HG03196 (cell line): ENCODE measurements at regions not wholly inside any gene's neighbourhood (a gene's known extent, or its start where the extent isn't known, plus 50 kb on each side); places are given as distances from the start of the nearest gene placed in this dataset.
"Not testable (repeated sequence)": the region's sequence is repeated elsewhere in the genome, so short reads cannot be mapped to it uniquely, and the experiment has no call there.

Experiments used
- ATAC-seq: cut with Tn5 transposase; IDR thresholded peaks from one replicate; pipeline ENCODE4 v1.9.1; 2021; ENCODE audit not compliant: unreplicated experiment

DNA sequence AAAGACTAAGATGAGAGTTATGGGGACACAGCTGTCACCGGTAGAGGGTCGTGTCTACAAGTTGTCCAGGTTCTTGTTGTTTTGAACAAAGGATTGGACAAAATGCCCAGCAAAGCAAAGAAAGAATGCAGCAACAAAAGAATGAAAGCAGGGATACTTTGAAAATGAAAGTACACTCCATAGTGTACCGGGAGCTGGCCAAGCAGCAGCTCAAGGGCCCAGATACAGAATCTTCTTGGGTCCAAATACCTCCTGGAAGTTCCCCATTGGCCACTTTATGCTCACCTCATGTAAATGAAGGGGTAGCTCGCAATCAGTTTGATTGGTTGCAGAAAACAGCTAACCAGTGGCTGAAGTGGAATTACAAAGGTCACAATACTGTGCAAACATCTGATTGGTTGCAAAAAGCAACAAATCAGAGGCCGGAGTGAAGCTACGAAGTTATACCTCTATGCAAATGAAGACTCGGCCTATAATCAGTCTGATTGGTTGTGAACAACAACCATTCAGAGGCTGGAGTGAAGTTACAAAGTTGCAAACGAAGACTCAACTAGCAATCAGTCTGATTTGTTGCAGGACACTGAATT lies 474.9 kb upstream of the TMEFF2 start:
- ATAC-seq, result no peak

DNA sequence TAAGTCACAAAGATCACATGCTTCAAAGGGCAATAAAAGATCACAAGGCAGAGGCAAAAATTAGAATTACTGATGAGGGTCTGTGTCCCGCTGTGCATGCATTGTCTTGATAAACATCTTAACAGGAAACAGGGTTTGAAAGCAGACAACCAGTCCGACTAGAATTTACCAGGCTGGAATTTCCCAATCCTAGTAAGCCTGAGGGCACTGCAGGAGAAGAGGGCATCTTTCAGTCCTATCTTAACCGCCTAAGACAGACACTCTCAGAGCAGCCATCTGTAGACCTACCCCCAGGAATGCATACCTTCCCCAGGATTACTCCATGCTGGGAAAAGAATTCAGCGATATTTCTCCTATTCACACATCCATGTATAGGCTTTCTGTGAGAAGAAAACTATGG lies 465.8 kb upstream of the TMEFF2 start:
- ATAC-seq, result not testable (repeated sequence)

DNA sequence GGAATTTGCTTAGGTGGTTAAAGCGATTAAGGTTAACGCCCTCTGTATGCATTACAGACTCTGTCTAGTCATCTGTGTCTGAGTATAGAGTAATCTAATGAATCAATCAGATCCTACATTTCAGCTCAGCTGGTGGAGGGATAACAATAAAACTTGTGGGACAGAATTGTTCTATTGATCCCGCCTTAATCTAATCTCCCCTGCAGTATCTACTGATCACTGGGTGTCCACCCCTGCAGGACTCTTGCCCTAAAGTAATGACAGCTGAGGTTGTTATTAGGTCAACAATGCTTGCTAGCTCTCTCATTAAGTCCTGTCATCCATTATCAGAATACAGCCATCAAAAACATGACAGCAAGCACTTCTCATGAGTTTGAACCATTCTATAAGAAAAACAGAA lies 462.6 kb upstream of the TMEFF2 start:
- ATAC-seq, result no peak

DNA sequence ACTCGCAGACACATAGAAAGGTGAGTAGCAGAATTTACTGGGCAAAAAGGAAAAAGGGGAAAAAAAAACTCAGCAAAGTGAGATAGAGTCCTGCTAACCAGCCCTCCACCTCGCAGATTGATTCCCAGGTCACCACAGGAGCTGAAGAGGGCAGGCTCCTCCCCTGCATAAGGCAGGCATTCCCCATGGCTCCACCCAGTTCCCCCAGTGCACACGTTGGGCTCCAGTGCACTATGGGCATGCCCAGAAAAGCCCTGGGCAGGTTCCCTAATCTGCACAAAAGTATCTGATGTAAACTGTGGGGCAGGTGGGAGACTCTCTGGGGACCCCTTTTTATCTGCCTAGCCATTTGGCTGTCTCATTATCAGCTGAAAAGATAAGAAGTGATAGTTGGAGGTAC lies 461.2 kb upstream of the TMEFF2 start:
- no peak for ATAC-seq

DNA sequence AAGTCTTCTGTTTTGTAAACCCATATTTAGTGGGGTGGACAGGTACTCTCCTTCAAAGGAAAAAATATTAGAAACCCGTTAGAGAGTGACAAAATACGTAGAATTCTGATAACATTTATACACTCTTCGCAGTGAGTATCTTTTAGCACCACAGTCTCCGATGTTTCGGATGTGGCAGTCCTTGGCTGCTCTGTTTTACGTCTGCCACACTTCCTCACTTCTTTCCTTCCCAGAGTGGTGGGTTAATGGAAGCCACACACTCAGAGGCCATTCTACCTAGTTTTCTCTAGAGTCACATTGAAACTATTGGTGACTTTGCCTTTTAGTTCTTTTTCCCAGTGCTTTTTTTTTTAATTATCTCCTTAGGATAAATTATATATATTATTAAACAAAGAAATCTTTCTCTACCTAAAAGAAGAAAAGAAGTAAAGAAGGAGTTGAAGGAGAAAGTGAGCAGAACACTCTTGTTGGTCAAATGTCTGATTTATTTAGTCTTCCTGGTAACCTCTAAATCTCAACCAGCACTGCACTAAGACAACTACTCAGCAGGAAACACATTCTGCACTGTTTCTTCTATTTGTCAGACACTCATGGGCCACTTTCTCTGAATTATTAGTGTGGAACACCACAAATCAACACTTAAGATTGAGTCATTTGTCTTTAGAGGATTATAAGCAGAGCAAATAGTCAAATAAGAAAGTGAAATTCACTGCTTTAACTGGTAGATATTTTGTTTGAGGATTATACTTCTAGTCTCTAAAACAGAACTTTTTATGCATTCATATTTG lies 451.3 kb upstream of the TMEFF2 start:
- no peak for ATAC-seq

DNA sequence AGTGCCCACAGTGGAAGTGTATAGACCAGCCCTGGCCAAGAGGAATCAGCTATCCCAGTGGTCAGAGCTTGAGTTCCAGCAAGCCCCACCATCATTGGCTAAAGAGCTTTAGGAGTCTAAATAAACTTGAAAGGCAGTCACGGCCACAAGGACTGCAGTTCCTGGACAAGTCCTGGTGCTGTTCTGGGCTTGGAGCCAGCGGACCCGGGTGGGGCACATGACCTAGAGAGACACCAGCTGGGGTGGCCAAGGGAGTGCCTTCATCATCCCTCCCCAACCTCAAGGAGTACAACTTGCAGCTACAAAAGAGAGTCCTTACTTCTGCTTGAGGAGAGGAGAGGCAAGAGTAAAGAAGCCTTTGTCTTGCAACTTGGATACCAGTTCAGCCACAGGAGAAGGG lies 439.8 kb upstream of the TMEFF2 start:
- ATAC-seq, result no peak

DNA sequence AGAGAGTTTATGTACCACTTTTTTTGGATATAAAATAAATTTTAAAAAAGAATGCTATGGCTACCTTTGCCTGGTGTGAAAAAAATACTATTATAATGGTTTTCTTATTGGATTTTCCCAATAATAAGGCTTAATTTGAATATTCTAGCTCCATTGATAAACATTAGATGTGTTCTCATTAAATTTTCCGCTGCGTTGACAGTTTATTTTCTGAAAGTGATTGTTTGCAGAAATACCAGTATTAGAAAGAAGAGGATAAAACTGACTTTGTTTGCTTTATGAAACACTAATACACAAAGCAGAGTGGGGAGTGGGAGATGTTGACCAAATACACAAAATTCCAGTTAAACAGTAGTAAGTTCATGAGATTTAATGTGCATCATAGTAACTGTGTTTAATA lies 433.3 kb upstream of the TMEFF2 start:
- ATAC-seq, result no peak

DNA sequence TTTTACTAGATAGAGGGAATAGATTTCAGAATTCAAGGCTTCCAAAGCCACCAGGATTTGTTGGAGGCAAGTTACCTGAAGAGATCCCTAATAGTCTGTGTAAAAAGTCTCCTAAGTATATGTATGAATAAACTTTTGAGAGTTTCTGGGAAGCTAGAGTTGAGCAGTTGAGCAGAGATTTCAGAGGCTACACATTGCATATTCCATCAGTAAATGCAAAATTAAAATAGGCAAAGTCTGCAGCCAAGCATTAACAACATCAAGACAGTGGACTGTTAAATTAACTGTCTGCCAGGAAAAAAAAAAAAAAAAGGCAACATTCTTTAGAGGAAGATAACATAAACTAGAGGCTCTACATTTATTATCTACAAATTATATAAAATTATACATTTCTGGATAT lies 420.4 kb upstream of the TMEFF2 start:
- no peak for ATAC-seq

DNA sequence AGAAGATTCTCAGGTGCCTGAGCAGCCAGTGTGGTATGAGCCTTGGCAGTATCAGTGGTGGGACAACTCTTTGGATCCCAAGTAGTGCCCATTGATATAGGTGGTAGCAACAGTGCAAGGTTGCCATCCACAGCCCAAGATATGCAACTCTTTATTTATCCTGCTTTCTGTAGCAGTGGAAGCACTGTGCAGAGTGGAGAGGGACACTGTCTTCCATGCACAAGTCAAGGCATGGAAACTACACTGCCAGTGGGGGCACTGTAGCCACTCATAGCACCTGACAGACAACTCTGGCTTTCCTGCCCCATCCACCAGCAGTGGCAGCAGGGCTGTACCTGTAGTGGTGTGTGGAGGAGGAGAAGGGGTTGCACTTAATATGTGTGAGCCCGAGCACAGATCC lies 409.6 kb upstream of the TMEFF2 start:
- ATAC-seq, result no peak

DNA sequence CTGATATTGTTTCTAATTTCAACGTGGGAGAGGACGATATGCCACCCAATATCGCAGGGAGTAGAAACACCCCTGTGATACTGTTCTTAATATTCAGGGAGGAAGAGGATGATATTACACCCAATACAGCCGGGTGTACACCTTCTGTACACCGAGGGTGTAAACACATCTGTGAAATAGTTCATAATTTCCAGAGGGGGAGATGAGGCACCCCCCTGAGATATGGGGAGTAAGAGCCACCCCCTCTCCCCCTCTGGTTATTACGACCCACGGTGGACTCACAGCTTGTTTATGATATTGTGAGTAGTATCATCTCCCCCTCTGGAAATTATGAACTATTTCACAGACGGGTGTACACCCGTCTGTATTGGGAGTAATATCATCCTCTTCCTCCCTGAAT lies 403.9 kb upstream of the TMEFF2 start:
- not testable (repeated sequence) for ATAC-seq

DNA sequence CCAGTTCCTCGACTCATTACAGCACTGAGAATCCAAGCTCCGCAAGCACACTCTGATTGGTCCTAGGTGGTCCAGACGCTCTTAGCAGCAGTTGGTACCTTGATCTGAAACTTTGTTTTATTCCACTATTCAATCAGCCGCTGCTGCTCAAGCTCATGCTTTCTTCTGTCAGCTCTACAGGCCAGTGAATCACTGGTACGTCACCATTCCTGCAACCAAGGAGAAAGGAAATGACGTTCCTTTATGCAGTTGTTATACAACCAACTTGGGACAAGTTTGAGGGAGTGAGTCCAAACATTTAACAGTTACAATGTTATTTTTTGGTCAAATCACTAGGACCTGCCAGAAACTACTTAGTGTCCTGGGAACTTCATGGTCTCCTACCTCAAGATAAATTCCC lies 398.8 kb upstream of the TMEFF2 start:
- ATAC-seq, result no peak

DNA sequence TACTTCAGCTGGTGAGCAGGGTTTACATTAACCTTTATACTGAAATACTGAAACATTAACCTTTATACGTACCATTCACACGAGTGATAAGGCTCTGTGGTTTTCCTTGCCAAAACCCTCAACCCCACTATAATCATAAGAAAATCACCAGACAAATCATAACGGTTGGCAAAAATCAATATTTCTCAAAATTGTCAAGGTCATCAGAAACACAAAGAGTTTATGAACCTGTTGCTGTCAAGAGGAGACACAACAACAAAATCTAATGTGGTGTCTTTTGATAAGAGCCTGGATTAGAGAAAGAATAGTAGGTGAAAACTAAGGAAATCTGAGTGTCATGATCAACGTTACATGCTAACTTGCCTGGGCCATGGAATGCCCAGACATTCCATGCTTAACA lies 396.9 kb upstream of the TMEFF2 start:
- ATAC-seq, result no peak

DNA sequence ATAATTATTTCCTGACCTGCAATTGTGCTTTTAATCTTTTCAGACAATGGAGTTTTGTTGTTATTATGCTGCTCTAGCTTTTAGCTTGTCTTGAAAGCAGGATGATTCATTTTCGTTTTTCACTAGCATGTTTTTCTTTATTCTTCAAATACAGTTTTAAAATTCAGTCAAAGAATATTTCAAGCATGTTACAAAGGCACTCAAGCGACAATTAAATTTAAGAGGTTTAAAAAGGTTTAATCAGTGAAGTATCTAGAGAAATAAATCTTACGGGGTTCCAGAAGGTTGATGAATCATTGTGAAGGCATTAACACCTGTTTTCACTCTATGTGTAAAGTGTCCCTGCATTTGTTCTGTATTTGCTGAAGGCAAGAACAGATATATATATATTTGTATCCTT lies 390.7 kb upstream of the TMEFF2 start:
- ATAC-seq, result no peak

DNA sequence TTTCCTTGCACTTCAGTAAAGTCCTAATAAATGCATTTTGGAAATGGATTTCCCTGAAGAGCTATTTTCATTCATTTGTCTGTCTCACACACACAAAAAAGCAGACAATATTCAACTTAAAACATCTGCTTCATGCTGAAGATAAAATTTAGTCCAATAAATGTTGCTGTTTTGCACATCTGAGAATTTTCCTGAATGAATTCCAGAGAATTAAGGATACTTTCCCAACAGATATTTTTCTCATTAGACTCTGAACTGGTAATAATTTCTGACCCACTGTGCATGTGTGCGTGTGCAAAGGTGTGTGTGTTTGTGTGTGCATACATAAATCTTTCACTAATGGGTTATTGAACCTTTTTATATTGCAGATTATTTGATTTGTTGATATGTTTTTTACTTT lies 390.2 kb upstream of the TMEFF2 start:
- no peak for ATAC-seq

DNA sequence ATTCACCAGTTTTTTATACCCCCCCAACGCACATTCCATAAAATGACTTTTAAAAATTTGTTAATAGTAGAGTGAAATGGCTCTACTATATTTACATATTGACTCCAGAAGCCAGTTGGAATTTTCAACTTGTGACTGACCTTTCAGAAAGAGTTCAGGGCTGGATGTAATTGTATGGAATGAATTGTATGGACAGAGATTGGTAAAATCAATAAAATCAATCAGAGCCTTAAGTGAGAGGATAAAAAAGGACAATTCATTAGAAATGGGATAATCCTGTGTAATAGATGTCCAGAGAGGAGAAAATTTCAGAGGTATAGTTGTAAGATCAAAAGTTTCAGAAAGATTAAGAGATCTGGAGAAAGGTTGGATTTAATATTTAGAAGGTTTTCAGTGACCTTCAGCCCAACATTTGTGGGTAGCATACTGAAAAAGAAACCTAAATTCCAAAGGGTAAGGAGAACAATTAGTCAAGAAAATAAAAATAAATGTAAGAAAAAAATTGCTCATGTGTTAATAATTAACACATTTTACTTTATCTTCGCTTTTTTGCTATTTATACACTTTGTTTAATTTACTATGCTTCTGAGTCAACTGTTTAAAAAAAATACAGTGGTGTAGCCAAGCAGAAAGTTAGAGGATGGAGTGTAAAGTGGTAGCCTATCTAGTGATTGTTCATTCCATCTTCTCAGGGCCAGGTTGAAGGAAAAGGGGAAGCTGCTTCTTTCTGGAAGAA lies 385.4 kb upstream of the TMEFF2 start:
- no peak for ATAC-seq

DNA sequence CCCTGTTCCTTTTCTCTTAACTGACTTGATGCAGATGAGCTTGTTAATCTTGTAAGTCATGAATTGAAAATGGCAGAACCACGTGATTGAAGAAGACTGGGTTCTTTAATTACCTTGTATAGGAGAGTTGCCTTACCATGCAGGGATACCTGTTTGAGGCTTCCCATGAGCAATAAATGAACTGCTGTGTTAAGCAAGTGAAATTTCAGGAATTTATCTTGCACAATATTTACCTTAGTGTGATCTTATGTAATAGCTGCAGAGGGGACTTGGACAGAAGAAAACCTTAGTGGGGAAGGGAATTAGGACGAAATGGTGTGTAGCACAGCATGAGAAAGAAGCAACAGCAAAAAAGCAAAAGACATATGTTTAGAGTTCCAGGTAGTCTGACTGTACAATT lies 384.0 kb upstream of the TMEFF2 start:
- ATAC-seq, result no peak

DNA sequence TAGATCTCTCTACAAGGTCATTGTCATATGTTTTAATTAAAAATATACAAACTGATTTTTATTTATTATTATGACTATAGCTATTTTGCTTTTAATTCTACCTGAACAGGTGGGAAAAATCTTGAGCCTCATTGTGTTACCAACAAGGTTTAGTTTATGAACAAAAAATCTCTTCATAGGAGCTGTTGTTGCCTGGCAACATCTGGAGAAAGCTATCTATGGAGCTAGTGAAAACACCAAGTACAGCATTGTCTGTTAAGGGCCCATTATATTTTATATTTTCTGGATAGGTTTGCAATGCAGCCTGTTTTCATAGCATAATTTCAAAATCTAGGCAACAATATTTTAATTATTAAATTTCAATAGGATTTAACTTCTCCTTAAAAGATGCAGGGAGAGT lies 383.0 kb upstream of the TMEFF2 start:
- no peak for ATAC-seq

DNA sequence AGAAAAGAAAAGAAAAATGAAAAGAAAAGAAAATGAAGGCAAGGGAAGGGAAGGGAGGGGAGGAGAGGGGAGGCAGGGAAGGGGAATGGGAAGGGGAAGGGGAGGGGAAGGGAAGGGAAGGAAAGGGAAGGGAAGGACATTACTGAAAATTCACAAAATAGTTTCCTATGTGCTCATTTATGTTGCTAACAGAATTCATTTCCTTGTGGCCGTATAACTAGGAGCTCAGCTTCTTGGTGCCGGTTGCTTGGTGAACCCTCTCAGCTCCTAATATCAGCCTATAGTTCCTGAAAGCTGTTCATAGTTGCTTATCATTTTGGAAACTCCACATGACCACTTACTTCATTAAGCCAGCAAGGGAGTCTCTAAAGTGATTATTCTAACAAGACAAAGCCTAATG lies 379.8 kb upstream of the TMEFF2 start:
- ATAC-seq, result no peak

DNA sequence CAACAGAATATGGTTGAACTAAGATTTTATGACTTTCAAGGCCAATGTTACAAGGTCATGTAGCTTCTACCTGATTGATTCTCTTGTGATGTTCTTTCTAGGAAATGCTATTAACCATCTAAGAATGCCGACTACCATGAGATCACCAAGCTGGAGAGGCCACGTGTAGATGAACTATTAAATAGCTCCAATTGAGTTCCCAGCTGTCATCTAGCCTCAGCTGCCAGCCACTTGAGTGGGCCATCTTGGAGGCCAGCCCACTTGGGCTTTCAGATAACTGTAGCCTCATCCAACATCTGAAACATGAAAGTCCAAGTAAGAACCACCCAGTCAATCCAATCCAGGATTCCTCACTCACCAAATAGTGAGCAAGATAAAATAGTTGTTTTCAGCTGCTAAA lies 376.9 kb upstream of the TMEFF2 start:
- ATAC-seq, result no peak

DNA sequence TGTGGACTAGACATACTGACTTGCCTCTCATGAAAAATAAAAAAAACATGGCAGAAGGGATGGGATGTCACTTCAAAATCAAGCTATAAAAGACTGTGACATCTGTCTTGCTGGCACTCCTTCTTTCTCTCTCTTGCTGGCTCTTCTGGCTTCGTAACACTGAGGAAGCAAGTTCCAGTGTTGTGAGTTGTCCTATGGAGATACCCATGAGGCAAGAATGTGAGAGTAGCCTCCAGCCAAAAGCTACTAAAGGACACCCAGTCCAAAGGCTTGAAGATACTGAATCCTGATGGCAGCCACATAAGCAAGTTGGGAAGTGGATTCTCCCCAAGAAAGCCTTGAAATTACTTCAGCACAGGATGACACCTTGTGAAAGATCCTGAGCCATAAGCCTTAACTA lies 376.1 kb upstream of the TMEFF2 start:
- ATAC-seq, result no peak

DNA sequence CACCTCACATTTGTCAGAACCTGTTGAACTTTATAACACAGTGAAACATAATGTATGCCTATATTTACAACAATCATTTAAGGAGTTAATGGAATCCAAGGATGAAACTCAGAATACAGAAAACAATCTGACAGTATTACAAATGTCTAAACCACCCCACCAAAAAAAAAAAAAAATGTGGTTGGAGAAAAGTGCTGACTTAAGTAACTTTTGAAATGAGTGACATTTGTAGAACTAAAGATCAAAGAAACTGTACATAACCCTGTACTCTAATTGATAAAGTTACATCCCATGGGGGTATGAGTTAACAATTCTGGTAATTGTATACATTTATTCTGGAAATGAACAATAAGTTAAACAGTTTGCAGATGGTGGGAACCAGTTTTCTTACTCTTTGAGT lies 372.1 kb upstream of the TMEFF2 start:
- no peak for ATAC-seq

DNA sequence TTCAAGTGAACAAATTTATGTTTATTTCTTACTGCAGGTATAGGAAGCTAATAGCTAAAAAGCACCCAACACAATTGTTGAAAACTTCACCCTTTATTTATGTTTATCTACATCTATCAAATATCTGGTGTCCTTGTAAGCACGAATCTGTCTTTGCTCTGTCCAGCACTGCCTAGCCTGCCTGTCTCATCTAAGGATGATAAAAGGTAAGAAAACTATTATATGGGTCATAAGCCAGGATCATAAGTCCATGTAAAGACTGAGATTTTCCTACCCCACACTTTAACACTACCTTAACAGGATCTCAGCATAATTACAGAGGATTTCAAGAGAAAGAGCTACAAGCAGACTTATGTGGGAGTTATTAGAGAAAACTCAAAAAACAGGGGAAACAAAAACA lies 365.6 kb upstream of the TMEFF2 start:
- no peak for ATAC-seq
